AG20443 (cell line): ENCODE measurements at regions not wholly inside any gene's neighbourhood (a gene's known extent, or its start where the extent isn't known, plus 50 kb on each side); places are given as distances from the start of the nearest gene placed in this dataset.

ENCODE experiments used
- DNase-seq: peaks from one replicate; pipeline ENCODE4 v3.0.0; 2012; ENCODE audit warnings: low spot score, mixed read lengths

DNA sequence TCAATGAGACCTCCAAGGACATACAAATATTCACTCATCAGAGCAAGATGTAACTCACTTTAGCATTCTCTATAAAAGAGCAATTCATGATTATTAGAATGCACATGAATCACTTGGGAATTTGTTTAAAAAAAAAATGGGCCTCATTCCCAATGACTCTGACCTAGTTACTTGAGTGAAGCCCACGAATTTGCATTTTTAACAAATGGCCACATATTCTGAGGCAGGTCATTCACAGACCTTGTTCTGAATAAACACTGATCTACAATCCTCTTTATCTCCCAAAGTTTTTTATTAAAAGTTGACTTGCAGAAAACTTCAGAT is 255.1 kb upstream of the VEGFC start:
- no peak for DNase-seq

DNA sequence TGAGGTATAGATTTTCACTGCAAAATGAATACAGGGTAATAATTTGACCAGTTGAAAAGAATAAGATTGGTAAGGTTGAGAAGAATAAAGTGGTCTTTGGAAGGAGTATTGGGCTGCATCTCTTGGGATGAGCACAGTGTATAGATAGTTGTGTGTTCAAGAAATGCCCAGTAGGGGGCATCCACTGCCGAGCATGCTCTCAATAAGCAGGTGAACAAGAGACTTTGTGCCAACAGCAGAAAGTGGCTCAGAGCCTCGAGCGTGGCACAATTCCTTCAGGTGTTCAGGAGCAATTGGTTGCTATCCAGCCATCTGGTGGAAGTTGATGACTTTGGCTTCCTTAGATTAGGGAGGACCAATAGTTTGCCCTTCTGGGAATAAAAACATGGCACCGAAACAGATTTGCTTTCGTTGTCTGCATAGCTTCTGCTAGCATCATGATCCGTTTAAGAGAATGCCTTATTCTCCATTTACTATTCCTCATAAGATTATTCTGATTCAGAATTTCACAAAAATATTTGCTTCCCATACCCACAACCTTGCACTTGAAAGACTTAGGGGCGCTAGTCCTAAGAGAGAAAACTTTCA is 258.1 kb upstream of the NEIL3 start:
- DNase-seq = no peak

DNA sequence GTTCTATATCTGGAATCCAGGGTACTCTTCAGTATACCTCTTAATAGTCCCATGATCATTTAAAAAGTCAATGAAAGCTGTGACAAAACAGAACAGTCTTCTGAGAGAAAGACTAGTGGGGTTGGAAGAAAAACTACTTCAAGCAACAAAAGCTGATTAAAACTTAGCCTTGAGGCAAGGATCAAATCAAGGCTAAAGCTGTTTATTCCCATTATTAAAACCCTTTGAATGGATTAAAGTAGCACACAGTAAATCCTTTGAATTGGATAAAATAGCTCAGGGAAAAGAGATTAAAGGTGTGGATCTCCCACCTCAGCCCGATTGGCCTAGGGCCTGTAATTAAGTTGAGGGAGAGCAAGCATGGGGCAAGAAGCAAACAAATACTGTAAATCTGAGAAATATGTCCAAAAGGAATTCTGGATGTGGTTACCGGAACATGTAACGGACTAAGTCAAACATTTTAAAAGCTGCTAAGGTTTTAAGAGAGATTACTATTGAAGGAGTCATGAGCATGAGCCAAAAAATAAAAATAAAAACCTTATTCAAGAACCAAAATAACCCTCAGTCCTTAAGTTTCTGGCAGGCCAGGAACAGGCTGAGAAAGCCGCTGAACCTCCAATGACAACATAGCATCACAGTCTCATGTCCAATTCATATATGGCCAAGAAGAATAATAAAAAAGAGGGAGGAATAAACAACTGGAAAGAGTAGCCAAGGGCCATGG is 257.3 kb upstream of the NEIL3 start:
- no peak for DNase-seq

DNA sequence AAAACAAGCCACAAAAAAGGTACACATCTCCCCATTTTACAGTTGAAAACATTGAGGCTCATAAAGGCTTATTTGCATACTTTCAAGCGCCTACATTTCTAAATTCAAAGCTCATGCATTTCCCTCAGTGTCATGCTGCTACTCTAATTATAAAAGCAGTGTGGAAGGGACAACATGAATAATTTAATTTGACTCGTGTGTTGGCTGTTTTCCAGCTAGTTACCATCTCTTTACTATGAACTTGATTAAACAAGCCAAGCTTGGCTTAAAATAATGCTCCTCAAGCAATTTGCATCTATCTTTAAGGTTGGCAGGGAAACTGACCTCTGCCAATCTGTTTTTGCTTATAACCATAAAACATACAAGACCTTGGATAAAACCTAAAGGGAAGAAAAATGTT is 252.5 kb upstream of the NEIL3 start:
- DNase-seq = no peak

DNA sequence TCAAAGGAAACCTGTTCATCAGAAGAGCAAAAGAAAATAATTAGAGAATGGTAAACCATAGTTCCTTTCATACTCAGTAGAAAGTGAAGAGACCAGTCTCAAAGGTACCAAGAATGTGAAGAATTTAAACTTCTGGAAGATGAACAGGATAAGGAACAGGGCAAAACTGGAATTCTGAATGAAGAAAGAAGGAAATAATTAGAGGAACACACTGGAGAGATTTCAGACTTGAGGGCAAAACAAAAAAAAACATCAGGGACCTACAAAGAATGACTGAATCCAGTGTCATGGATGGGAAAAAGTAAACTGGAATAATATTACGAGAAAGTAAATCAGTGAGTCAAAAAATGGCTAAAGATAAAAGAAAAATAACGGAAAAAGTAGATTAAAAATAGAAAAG is 245.6 kb upstream of the NEIL3 start:
- no peak for DNase-seq

DNA sequence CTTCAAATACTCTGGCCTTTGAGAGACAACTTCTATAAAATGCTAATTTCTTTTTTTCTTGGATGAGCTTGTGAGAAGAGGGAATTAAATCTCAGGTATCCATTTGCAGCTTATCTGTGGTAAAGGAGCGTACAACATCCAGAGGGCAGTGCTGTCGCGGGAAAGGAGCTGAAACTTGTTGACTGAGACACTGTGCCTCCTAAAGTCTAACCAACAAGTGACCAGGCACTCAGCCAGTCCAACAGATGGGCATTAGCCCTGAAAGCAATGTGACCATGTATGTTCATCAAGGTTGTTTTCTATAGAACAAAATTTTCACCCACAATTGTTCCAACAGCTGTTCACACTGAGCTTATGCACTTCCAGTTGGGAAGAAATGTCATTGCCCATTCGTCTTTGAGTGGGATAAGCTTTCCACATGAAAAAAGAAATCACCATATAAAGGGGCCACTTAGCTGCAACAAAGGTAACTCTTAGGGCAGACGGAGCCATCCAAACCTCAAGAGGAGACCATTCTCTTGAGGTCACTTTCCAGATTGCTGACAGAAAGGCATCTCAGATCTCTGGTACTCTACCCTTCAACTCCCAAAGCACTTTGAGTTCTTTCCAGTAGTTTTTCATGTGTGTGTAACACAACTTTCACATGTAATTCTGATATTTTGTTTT is 244.8 kb upstream of the NEIL3 start:
- DNase-seq = no peak

DNA sequence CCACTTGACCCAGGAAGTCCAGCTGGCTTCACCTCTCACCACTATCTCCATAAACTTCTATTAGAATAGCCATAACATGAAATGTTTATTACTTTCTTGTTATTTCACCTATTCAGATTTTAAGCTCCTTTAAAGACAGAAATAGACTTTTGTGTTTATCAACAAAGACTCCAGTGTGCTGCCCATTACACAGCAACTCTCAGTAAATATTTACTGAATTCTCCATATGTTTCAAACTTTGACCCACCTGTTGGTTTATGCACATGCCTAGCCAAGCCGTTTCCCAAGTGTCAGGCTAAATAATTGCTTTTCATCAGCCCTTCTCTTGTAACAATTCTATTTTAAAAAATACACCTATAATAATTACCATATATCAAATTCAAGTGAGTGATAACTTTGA is 242.9 kb upstream of the NEIL3 start:
- no peak for DNase-seq

DNA sequence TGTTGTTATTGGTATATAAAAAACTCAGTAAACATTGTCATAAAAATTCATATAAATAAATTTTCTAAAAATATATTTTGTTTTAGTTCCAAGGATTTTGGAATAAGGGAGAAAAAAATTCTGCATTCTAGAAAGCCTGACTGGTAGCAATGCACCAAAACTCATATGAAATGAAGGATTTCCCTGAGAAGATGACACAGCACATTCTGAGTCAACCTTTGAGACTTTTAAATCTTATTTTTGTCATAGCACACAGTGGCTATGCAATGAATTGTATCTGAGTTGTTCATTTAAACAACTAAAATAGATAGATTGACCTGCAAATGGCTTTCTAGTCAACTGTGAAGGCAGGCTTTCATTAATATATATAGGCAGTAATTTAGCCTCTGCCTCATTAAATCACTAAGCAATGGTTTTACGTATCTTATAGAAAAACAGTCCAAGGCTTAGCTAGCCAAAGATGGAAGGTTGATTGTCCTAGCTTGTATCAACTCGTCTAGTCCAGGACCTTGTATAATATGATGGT is 239.1 kb upstream of the NEIL3 start:
- peak; percentile 29 for DNase-seq

DNA sequence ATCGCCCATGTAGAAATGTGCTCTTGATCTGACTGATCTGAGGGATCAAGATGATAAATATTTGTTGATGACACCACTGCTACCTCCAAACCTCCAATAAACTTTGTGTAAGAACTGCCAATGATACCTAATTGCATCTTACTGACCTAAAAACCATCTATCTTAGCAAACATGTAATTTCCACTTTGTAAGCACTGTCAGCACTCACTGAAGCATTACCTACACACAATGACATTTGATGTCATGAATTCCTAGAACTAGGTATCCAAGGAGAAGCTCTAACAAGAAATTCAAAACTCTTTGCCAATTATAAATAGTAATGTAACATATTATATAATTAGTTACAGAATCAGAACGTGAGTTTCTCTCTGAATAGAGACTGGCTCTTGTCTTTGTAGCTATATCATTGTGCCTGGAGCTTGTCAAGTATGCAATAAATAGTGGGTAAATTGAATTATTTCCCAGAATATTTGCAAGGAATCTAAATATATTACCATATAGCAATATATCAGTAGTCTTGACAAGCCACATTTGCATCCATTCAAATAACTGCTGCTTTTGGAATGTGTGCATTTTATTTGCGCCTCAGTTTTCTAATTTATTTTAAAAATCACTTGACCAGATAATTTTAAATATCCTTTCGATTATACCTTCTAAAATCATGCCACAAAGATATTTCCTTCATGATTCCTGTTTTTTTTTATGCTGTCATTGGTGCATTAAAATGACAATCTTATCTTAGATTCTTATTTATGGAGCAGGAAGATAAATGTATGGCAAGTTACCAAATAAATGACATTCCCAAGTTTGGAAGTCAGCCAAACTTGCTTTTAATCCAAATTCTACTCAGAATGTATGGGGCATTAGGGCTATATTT is 232.3 kb upstream of the NEIL3 start:
- DNase-seq = no peak

DNA sequence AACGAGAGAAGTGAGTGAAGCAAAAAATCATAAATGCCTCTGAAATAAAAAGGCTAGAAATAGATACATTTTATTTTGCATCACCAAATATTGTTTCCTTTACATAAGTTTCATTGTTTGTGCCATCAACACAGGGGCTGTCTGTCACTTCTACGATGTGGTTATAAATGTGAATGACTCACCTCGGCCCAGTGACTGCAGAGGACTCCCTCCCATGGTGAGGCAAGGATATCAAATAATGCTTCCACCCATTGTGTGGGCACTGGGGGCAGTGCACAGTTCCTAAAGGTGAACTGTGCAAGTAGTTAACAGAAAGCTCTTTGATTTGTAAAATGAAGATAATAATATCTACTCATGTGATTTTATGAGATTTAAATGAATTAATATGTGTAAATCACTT is 230.3 kb upstream of the NEIL3 start:
- DNase-seq = no peak

DNA sequence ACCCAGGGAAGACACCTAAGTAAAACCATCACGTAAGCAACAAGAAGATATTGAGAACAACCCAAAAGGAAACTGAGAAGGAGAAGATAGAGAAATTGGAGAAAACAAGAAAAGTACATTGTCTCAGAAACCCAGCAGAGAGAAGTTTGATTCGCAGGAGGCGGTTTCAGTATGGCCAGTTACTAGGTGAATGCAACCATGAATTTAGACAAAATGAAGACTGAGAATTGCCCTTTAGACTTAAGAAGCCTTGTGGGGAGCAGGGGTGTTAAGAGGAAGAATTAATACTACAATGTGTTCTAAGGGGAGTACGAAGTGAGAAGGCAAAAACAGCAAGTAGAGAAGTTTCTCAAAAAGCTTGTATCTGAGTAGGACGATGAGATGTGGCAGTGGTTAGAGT is 229.3 kb upstream of the NEIL3 start:
- DNase-seq = no peak

DNA sequence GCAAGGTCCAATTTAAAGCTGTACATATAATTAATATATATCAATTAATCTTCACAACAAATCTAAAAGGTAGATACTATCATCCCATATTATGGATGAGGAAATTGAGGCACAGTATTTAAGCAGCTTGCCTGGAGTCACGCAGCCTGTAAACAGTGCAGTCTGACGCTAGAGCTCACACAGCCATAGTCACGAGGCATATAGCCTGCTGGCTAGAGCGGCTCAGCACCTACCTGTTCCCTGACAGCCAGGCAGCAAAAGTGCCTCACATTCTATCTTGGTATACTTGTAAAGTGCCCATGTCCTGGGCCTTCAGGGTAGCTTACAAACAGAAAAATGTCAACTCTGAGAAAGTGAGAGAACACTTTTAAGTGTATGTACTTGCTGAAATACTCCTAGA is 222.6 kb upstream of the NEIL3 start:
- no peak for DNase-seq

DNA sequence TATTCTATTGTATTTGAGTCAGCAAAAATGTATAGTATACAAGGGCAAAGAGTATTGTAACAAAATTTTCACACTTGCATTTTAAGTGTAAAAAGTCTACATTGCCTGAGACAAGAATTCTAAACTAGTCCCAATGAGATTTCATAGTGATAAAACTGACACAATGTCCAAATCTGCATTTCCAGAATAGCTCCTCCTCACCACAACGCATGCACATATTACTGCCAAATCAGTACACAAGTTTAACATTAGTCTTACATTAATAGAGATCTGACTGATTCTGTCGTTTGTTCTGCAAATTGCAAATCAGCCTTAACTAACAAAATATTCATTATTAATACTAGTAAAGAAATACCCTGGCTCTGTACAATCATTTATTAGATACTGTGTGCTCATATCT is 222.2 kb upstream of the NEIL3 start:
- no peak for DNase-seq

DNA sequence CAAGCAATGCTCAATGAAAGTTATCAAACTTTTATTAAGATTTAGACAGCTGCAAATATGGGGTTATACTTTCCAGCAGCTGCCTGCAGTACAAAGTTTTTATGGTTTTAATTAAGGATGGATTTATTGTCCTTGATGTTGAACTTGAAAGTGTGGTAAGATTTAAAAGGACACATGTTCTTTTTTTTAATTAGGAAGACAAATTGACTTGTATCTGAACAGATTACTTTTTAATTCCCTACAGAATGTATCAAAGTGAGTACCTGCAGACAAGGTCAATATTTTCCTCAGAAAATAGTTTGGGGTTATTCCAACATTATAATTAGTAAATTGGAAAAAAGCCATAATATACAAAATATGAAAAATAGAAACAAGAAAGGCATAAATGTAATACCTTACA is 218.2 kb upstream of the NEIL3 start:
- no peak for DNase-seq

DNA sequence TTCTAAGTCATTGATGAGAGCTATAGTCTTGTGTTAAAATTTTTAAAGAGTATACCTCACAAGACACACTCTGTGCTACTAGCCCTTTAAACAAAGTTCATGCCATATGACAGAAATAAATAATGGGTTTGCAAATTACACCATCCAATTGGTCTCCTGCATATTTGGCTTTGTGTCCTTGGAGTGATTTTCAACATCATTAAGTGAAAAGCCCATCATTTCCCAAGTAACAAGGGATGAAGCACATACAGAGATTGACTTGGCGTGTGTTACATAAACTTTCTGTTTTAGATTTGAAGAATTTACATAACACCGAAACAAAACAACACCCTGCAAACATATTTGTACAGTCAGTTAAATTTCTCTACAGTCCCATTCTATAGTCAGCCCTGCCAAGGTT is 216.9 kb upstream of the NEIL3 start:
- DNase-seq = no peak

DNA sequence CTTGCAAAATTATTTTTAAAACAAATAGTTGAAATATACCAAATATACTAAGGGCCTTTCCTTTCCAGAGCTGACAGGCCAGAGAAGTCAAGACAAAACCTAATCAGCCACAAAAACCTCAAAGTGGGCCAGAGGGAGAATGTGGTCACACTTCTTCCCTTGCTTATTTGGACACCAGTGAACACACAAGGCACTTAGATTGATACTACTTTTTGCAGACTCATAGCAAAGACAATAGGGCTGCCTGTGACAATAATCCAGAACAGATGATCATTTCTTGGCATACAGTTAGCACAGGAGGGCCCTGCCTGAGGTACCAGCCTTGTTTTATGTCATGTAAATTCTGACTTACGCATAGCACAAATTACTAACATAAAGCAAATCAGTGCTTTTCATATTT is 215.7 kb upstream of the NEIL3 start:
- peak; percentile 10 for DNase-seq

DNA sequence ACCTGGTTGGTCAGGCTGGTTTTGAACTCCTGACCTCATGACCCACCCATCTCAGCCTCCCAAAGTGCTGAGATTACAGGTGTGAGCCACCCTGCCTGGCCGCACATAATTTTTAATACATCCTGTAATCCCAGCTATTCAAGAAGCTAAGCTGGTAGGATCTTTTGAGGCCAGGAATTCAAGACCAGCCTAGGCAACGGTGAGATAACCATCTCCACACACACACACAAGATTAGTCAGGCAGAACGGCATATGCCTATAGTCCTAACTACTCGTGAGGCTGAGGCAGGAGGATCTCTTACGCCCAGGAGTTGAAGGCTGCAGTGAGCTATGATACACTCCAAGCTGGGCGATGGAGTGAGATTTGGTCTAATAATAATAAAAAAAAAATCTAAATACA is 212.4 kb upstream of the NEIL3 start:
- DNase-seq = no peak

DNA sequence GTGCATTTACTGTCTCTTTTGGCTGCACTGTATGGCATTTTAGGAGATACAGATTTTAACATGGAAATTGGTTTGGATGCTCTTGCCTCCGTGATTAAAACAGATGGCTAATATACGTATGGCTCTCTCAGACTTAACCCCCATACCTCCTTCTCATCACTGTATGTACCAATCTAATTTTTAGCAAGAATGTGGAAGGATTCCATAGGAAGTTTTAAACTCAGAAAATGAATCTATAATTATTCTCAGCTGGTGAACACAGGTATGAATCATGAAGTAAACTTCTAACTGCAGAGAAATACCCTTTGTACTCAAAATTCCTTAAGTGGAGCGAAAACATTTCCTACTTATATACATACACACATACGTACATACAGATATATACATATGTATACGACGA is 210.5 kb upstream of the NEIL3 start:
- DNase-seq = no peak

DNA sequence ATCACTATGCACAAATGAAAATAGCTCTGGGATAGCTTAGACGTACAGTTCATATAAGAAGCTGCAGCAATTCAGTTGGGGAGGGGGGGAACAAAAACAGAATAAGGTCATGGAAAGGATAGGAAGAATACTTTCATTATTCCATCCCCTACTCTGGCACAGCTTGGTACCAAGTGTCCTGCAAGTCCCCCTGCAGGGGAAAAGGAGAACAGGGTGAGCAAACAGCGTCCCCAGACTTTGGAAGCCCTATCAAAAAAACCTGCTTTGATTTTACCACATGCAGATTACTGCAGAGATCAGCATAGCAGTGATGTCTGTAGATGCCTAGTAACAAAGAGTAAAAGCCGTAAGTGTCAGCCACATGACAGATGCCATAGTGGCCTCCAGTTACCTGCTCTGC is 209.4 kb upstream of the NEIL3 start:
- no peak for DNase-seq

DNA sequence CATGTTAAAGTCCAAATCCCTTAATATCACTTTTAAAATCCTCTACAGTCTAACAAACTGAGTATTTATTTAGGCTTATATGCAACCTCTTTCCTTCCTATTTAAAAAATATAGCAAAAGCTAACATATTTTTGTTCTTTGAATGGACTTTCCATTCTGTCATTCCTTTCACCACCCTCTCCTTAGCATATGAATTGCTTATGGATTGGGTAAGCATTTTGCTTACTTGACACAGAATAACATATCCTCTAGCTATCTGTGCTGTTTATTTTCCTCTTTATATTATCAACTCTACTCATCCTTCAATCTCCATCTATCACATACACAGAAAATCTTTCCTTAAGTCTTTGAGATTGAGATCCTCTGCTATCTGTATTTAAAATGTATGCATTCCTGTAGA is 206.1 kb upstream of the NEIL3 start:
- no peak for DNase-seq

DNA sequence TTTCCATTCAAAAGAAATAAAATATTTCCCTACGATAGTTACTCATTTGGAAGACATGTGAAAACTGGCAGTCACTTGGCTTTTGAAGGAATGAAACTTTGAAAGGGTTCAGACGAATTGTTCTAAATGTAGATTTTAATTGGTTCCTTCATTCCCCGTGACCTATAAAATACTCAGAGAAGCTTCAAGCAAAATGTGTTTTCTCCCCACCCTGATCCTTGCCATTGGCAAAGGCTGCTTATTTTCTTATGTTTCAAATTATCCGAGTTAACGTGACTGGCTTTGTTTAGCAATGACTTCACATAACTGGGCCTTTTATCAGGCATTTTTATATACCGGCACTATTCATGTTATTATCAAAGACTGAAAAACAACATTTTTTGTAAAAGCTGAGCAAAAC is 204.1 kb upstream of the NEIL3 start:
- peak; percentile 54 for DNase-seq

DNA sequence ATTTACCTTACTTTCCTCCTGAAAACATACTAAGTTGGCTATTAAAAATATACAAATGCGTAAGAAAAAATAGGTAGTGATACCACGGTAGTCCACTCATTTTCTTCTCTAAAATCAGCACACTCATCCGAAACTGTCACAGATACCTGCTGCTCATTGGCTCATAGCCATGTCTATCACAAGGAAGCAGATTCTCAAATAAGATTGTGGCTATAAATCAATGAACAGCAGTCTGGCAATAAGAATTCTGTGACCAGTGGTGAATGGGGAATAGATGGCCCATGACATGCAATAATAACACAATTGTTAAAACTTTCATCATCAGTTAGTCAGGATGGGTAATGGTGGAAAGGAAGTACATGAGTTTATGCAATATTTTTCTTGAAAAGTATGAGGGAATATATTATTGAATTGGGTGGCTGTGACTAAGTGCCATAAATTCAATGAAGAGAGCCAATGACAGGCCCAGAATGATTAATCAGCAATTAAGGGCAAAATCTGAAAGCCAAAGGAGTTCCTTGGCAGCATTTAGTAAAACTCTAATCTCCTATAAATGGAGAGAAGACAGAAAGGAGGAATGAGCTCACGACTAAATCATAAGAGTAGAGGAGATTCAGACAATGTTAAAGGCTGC is 202.3 kb upstream of the NEIL3 start:
- DNase-seq = peak; percentile 26
